ENCODE measurements at regions not wholly inside any gene's neighbourhood (a gene's known extent, or its start where the extent isn't known, plus 50 kb on each side); places are given as distances from the start of the nearest gene placed in this dataset.

DNA sequence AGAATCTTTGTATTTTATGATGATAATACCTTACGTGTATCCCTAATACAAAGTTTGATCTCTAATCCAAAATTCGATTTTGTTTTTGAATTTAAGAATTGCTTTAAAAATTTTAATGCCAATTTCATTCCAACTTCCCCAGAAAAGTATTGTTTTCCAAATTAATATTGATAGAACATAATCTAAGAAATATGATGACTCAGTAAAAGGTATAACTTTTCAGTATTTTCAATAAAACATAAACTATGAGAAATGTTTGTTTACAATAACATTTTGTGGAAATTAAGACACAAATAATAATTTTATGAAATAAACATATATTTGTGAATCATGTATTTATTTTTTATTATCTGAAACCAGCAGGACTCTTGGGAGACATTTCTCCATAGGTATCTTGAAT lies 931.6 kb downstream of the EFNA5 start:
- FAIRE-seq: no peak
- Histone ChIP-seq H3K36me3 (ENCODE audit: control insufficient read depth in 2 of 2, extremely low read depth in 1 of 2, insufficient read depth in 2 of 2, low read length in 2 of 2) (no peaks in the 10 kb centered on the region), H3K9ac (replicated peaks; ENCODE audit: extremely low read depth, insufficient read depth, low read length) (no peak overlapping the region), H3K4me2 (ENCODE audit: insufficient read depth, low read length) (no peak overlapping the region), H3K27ac (ENCODE audit: insufficient read depth, low read depth, low read length) (no peak overlapping the region), H3K79me2 (ENCODE audit: control insufficient read depth, insufficient read depth, low read length) (no peaks in the 10 kb centered on the region), H3K9me1 (replicated peaks; ENCODE audit: control insufficient read depth, extremely low read depth, insufficient read depth, low read length) (no peaks in the 10 kb centered on the region), H2AFZ (ENCODE audit: low read depth, low read length) (no peak overlapping the region), H3K4me3 (replicated peaks in 1 of 3; ENCODE audit: insufficient read depth in 1 of 3, low read depth in 1 of 3, low read length in 3 of 3) (no peak overlapping the region), H4K20me1 (replicated peaks; ENCODE audit: control insufficient read depth, extremely low read depth, insufficient read depth, low read length) (no peaks in the 10 kb centered on the region), H3K9me3 (replicated peaks; ENCODE audit: control insufficient read depth, insufficient read depth, low read length) (no peaks in the 10 kb centered on the region), H3K27me3 (ENCODE audit: control insufficient read depth in 2 of 2, insufficient read depth in 2 of 2, low read length in 2 of 2) (no peaks in the 10 kb centered on the region), H3K4me1 (ENCODE audit: control insufficient read depth, extremely low read depth, insufficient read depth, low read length) (peaks cover 16% of the 10 kb centered on the region)
- ChIA-PET POLR2A (no interaction called here), CTCF (no interaction called here)
- TF ChIP-seq POLR2AphosphoS5 (IDR thresholded peaks at IDR 0.05; ENCODE audit: insufficient read depth, low read depth, low read length): no peak
- TF ChIP-seq JUN (IDR thresholded peaks at IDR 0.05; ENCODE audit: borderline replicate concordance, insufficient read depth, insufficient read length, low read depth): no peak
- TF ChIP-seq, protein P1, sequence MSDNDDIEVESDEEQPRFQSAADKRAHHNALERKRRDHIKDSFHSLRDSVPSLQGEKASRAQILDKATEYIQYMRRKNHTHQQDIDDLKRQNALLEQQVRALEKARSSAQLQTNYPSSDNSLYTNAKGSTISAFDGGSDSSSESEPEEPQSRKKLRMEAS (IDR thresholded peaks at IDR 0.05; ENCODE audit: insufficient read depth, insufficient read length): no peak
- TF ChIP-seq, protein P2, sequence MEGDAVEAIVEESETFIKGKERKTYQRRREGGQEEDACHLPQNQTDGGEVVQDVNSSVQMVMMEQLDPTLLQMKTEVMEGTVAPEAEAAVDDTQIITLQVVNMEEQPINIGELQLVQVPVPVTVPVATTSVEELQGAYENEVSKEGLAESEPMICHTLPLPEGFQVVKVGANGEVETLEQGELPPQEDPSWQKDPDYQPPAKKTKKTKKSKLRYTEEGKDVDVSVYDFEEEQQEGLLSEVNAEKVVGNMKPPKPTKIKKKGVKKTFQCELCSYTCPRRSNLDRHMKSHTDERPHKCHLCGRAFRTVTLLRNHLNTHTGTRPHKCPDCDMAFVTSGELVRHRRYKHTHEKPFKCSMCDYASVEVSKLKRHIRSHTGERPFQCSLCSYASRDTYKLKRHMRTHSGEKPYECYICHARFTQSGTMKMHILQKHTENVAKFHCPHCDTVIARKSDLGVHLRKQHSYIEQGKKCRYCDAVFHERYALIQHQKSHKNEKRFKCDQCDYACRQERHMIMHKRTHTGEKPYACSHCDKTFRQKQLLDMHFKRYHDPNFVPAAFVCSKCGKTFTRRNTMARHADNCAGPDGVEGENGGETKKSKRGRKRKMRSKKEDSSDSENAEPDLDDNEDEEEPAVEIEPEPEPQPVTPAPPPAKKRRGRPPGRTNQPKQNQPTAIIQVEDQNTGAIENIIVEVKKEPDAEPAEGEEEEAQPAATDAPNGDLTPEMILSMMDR (IDR thresholded peaks at IDR 0.05; ENCODE audit: extremely low read depth in 1 of 2, insufficient read depth in 1 of 2, low read depth in 1 of 2, low read length in 2 of 2): no peak
- TF ChIP-seq MYC (IDR thresholded peaks at IDR 0.05; ENCODE audit: low read depth, low read length): no peak
- TF ChIP-seq EZH2 (IDR thresholded peaks at IDR 0.05; ENCODE audit: borderline replicate concordance, low read depth, low read length, severe bottlenecking): no peak
- TF ChIP-seq GATA2 (IDR thresholded peaks at IDR 0.05; ENCODE audit: insufficient read depth, insufficient read length, low read depth, low read length): no peak
- TF ChIP-seq FOS (IDR thresholded peaks at IDR 0.05; ENCODE audit: borderline replicate concordance, insufficient read depth, low read length): no peak
- no peak for DNase-seq (ENCODE audit: low read depth, low spot score)
- intact Hi-C loops (cut with micrococcal nuclease) (no loop called here), dilution Hi-C loops (cut with MboI; ENCODE audit: extremely low pct_ligation_motif_present, low sequenced_read_pairs) (no loop called here)
- no TSS peak for BruUV-seq (replicated peaks)

Data from endothelial cell of umbilical vein (primary cell).